T-cell (primary cell): ENCODE measurements at regions not wholly inside any gene's neighbourhood (a gene's known extent, or its start where the extent isn't known, plus 50 kb on each side); places are given as distances from the start of the nearest gene placed in this dataset.

Experiments
- ATAC-seq, 4 experiments: fragments of 200-7000 bp in 3 of 4; fragments of 150-1000 bp in 1 of 4; cut with Tn5 transposase; replicated peaks in 1 of 4; 1 replicate in 3 of 4; 2 replicates in 1 of 4; pipeline ENCODE4 v1.10.0; 2021; ENCODE audit warnings: moderate library complexity in 3 of 4, mild to moderate bottlenecking in 2 of 4, moderate number of reproducible peaks in 1 of 4
- CTCF ChIA-PET, 2 donors: fragments of 300-600 bp; sonication (Branson Sonifier 250); formaldehyde crosslinking; loops; one replicate each; lab custom pipeline; 2022; ENCODE audit warnings: antibody characterized with exemption in 2 of 2; lab: Charles Lee
- POLR2A ChIA-PET, 2 donors: fragments of 300-600 bp; sonication (Branson Sonifier 250); formaldehyde crosslinking; loops; one replicate each; lab custom pipeline; 2022; ENCODE audit warnings: antibody characterized with exemption in 2 of 2; lab: Charles Lee
- DNase-seq, 35 experiments: peaks; one replicate each; pipeline versions ENCODE4 v3.0.0 to v3.0.0-alpha.2; 2013 to 2023
- H3K27ac ChIP-seq: one replicate; pipeline ENCODE4 v1.5.1; 2013; ENCODE audit warnings: low read length
- H3K27me3 ChIP-seq, 2 experiments: replicated peaks in 1 of 2; 1 replicate in 1 of 2; 2 replicates in 1 of 2; pipeline versions ENCODE4 v1.6.1 to v1.7.0; 2013; ENCODE audit warnings: low read length in 1 of 2, mixed read lengths in 1 of 2; ENCODE audit not compliant: control insufficient read depth in 2 of 2, insufficient read depth in 2 of 2; ENCODE audit errors: extremely low read depth in 1 of 2
- H3K36me3 ChIP-seq, 2 donors: 1 replicate in 1 of 2; 2 replicates in 1 of 2; pipeline versions ENCODE4 v1.6.1 to v1.7.0; 2013; ENCODE audit warnings: low read length in 1 of 2; ENCODE audit not compliant: control insufficient read depth in 2 of 2, insufficient read depth in 1 of 2; ENCODE audit errors: extremely low read depth in 1 of 2
- H3K4me1 ChIP-seq, 2 experiments: 1 replicate in 1 of 2; 2 replicates in 1 of 2; pipeline versions ENCODE4 v1.6.1 to v1.7.0; 2013; ENCODE audit warnings: low read length in 2 of 2, mixed read lengths in 1 of 2; ENCODE audit not compliant: insufficient read depth in 2 of 2, control insufficient read depth in 1 of 2; ENCODE audit errors: extremely low read depth in 1 of 2
- H3K4me3 ChIP-seq, 2 donors: 1 replicate in 1 of 2; 2 replicates in 1 of 2; pipeline versions ENCODE4 v1.5.1 to v1.7.0; 2013; ENCODE audit warnings: mild to moderate bottlenecking in 2 of 2, low read length in 1 of 2, moderate library complexity in 1 of 2; ENCODE audit not compliant: control insufficient read depth in 1 of 2; ENCODE audit errors: extremely low read depth in 1 of 2
- H3K9me3 ChIP-seq: 2 replicates; pipeline ENCODE4 v1.7.0; 2013
- H3K27ac Mint-ChIP-seq, 2 donors: one replicate each; pipeline ENCODE4 v1.8.0; 2020 to 2021; ENCODE audit warnings: mild to moderate bottlenecking in 2 of 2, mixed read lengths in 2 of 2
- H3K27me3 Mint-ChIP-seq, 2 donors: one replicate each; pipeline ENCODE4 v1.8.0; 2021 to 2022; ENCODE audit warnings: mixed read lengths in 2 of 2
- H3K36me3 Mint-ChIP-seq: one replicate; pipeline ENCODE4 v1.8.0; 2021; ENCODE audit warnings: mixed read lengths
- H3K4me1 Mint-ChIP-seq, 3 donors: one replicate each; pipeline ENCODE4 v1.8.0; 2020 to 2022; ENCODE audit warnings: mixed read lengths in 3 of 3, mild to moderate bottlenecking in 1 of 3
- H3K4me3 Mint-ChIP-seq, 3 donors: one replicate each; pipeline ENCODE4 v1.8.0; 2020 to 2022; ENCODE audit warnings: mild to moderate bottlenecking in 3 of 3, mixed read lengths in 3 of 3, moderate library complexity in 3 of 3
- H3K9me3 Mint-ChIP-seq, 3 donors: one replicate each; pipeline ENCODE4 v1.8.0; 2020 to 2022; ENCODE audit warnings: mixed read lengths in 3 of 3
- WGBS: methylation state at CpG from one replicate; pipeline ENCODE4 v1.1.5; 2013; ENCODE audit warnings: missing lambda C conversion rate; ENCODE audit not compliant: insufficient coverage; 5-methylcytosine and 5-hydroxymethylcytosine counted together

GRCh38 chr3:102122527-102122926, 273.2 kb downstream of the NFKBIZ start:
- Mint-ChIP-seq H3K4me3 (no peak overlapping the region), H3K36me3 (peaks cover 11% of the 10 kb centered on the region)
- POLR2A ChIA-PET = interaction anchor here in 1 of 2 donors (0.6 kb wide), 1 partner anchor 392 kb away, joined by 4 read pairs; no protein-coding TSS in a partner anchor

DNA sequence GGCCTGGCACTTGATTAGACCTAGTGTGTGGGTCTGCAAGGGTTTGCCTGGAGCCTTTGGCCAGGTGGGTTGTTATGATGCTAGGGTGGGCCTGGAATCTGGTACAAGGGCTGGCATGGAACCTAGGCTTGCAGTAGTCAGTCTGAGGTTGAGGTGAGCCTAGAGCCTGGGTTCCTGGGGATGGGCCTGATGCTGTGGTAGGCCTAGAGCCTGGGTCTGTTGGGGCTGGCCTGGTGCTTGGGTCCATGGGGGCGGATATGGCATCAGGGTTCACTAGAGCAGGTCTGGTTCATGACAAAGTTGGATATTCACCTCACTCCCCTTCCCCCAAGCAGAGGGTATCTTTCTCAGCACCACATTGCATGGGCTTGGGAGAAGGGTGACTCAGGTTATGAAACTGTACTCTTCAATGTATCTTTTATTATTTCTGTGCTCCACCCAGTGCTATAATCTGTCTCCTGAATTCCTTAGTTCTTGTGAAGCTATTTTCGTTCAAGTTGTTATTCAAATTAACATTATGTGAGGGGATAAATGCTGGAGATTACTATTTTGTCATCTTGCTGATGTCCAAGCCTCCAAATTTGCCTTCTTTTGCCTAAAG, 274.4 kb downstream of the NFKBIZ start:
- peaks cover 11% of the 10 kb centered on the region for H3K36me3 Mint-ChIP-seq
- H3K4me1 ChIP-seq = no peaks in the 10 kb centered on the region
- peaks cover 12 to 15% (median 14%) of the 10 kb centered on the region in 3 donors for H3K4me1 Mint-ChIP-seq
- H3K27me3 ChIP-seq = peaks cover 0 to 4% of the 10 kb centered on the region in 2 experiments
- no CpG with 5 or more reads among the region's 2 CpGs for whole genome bisulfite sequencing
- no peak overlapping the region for H3K4me3 ChIP-seq
- POLR2A ChIA-PET = no interaction called here
- CTCF ChIA-PET = no interaction called here
- H3K27ac Mint-ChIP-seq = no peak overlapping the region
- no peaks in the 10 kb centered on the region for H3K36me3 ChIP-seq
- H3K27ac ChIP-seq = no peak overlapping the region
- H3K9me3 Mint-ChIP-seq = peaks cover 15 to 37% (median 22%) of the 10 kb centered on the region in 3 donors
- peaks cover 3% of the 10 kb centered on the region for H3K9me3 ChIP-seq
- DNase-seq = no peak
- no peak overlapping the region for H3K4me3 Mint-ChIP-seq
- ATAC-seq = no peak
- no peaks in the 10 kb centered on the region for H3K27me3 Mint-ChIP-seq

More at GRCh38 chr3:102122527-102122926, 273.2 kb downstream of the NFKBIZ start:
- Histone ChIP-seq H3K9me3 (peaks cover 3% of the 10 kb centered on the region), H3K4me3 (no peak overlapping the region), H3K36me3 (no peaks in the 10 kb centered on the region), H3K4me1 (no peaks in the 10 kb centered on the region), H3K27me3 (peaks cover 0 to 4% of the 10 kb centered on the region in 2 experiments), H3K27ac (no peak overlapping the region)
- H3K27me3 Mint-ChIP-seq = no peaks in the 10 kb centered on the region
- peaks cover 13 to 16% (median 14%) of the 10 kb centered on the region in 3 donors for H3K4me1 Mint-ChIP-seq
- CTCF ChIA-PET = interaction anchor here in 1 of 2 donors (0.6 to 0.7 kb wide), 2 partner anchors 17 to 161 kb away, joined by 3 read pairs; no protein-coding TSS in a partner anchor
- peak overlapping the region in 1 of 2 donors; percentile 59 for H3K27ac Mint-ChIP-seq
- H3K9me3 Mint-ChIP-seq = peaks cover 15 to 37% (median 22%) of the 10 kb centered on the region in 3 donors
- DNase-seq (no peak), ATAC-seq (no peak)

DNA sequence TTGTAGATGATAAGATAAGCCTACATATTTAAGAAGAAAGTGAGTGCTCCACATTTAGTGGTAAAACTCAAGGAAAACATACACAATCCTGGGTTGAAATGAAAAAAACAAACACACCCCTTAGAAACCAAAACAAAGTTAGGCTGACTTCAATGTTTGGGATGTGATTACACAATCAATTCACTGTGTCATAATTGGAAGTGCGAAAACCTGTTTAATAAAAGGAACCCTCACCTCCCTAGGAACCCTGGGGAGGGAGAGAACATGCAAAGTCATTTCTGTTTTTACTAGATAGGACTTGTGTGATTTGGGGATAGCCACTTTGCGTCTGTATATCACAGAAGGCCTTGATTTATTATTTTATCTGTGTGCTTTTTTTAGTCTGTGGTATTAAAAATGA, 275.0 kb downstream of the NFKBIZ start:
- POLR2A ChIA-PET = no interaction called here
- peaks cover 11% of the 10 kb centered on the region for H3K36me3 Mint-ChIP-seq
- CTCF ChIA-PET = interaction anchor here in 1 of 2 donors (0.6 kb wide), 1 partner anchor 52 kb away, joined by 3 read pairs; no protein-coding TSS in a partner anchor
- H3K27me3 Mint-ChIP-seq = no peaks in the 10 kb centered on the region
- ATAC-seq (no peak), DNase-seq (no peak)
- no CpG with 5 or more reads among the region's 2 CpGs for WGBS
- H3K4me1 ChIP-seq = no peaks in the 10 kb centered on the region
- H3K27ac Mint-ChIP-seq = no peak overlapping the region
- H3K9me3 Mint-ChIP-seq = peaks cover 9 to 32% (median 22%) of the 10 kb centered on the region in 3 donors
- H3K4me3 ChIP-seq = no peak overlapping the region
- peaks cover 6 to 11% (median 8%) of the 10 kb centered on the region in 3 donors for H3K4me1 Mint-ChIP-seq
- H3K9me3 ChIP-seq = peaks cover 3% of the 10 kb centered on the region
- H3K27me3 ChIP-seq = peaks cover 0 to 4% of the 10 kb centered on the region in 2 experiments
- H3K4me3 Mint-ChIP-seq = no peak overlapping the region
- no peaks in the 10 kb centered on the region for H3K36me3 ChIP-seq
- H3K27ac ChIP-seq = no peak overlapping the region

- peaks cover 9 to 30% (median 22%) of the 10 kb centered on the region in 3 donors for H3K9me3 Mint-ChIP-seq
- Histone ChIP-seq H3K4me3 (no peak overlapping the region), H3K27me3 (peaks cover 0 to 4% of the 10 kb centered on the region in 2 experiments), H3K4me1 (peaks cover 0 to 3% of the 10 kb centered on the region in 2 experiments), H3K36me3 (no peaks in the 10 kb centered on the region), H3K9me3 (peaks cover 3% of the 10 kb centered on the region), H3K27ac (no peak overlapping the region)
- no CpG with 5 or more reads among the region's 2 CpGs for WGBS
- H3K27me3 Mint-ChIP-seq = no peaks in the 10 kb centered on the region
- H3K4me1 Mint-ChIP-seq = peaks cover 6 to 11% (median 10%) of the 10 kb centered on the region in 3 donors
- no peak for DNase-seq
- CTCF ChIA-PET = interaction anchor here in 1 of 2 donors (0.6 kb wide), 1 partner anchor 52 kb away, joined by 3 read pairs; no protein-coding TSS in a partner anchor
- peaks cover 11% of the 10 kb centered on the region for H3K36me3 Mint-ChIP-seq
- POLR2A ChIA-PET = no interaction called here
- no peak for ATAC-seq
- H3K27ac Mint-ChIP-seq = no peak overlapping the region
- no peak overlapping the region for H3K4me3 Mint-ChIP-seq
Measured at GRCh38 chr3:102124704-102125103, 275.4 kb downstream of the NFKBIZ start.

GRCh38 chr3:102125197-102125993, 276.1 kb downstream of the NFKBIZ start:
- Mint-ChIP-seq H3K27me3 (no peaks in the 10 kb centered on the region), H3K4me1 (peaks cover 13 to 18% (median 17%) of the 10 kb centered on the region in 3 donors), H3K4me3 (no peak overlapping the region), H3K36me3 (peaks cover 11% of the 10 kb centered on the region), H3K27ac (no peak overlapping the region), H3K9me3 (peaks cover 9 to 23% (median 18%) of the 10 kb centered on the region in 3 donors)
- POLR2A ChIA-PET = no interaction called here
- no CpG with 5 or more reads among the region's 5 CpGs for WGBS
- Histone ChIP-seq H3K36me3 (no peaks in the 10 kb centered on the region), H3K4me1 (peaks cover 0 to 4% of the 10 kb centered on the region in 2 experiments), H3K4me3 (no peak overlapping the region), H3K9me3 (peaks cover 3% of the 10 kb centered on the region), H3K27ac (no peak overlapping the region), H3K27me3 (peaks cover 0 to 4% of the 10 kb centered on the region in 2 experiments)
- DNase-seq = no peak
- no peak for ATAC-seq
- CTCF ChIA-PET = no interaction called here

GRCh38 chr3:102125994-102126368, 276.7 kb downstream of the NFKBIZ start:
- Mint-ChIP-seq H3K9me3 (peaks cover 9 to 18% (median 15%) of the 10 kb centered on the region in 3 donors), H3K36me3 (peaks cover 8% of the 10 kb centered on the region), H3K27ac (no peak overlapping the region), H3K4me1 (peaks cover 19 to 23% (median 22%) of the 10 kb centered on the region in 3 donors), H3K27me3 (no peaks in the 10 kb centered on the region), H3K4me3 (no peak overlapping the region)
- DNase-seq = no peak
- Histone ChIP-seq H3K27me3 (peaks cover 0 to 4% of the 10 kb centered on the region in 2 experiments), H3K4me1 (peaks cover 0 to 4% of the 10 kb centered on the region in 2 experiments), H3K4me3 (no peak overlapping the region), H3K9me3 (peaks cover 3% of the 10 kb centered on the region), H3K27ac (no peak overlapping the region), H3K36me3 (no peaks in the 10 kb centered on the region)
- ChIA-PET CTCF (no interaction called here), POLR2A (no interaction called here)
- no peak for ATAC-seq
- no CpG with 5 or more reads among the region's 1 CpG for WGBS
